ENCODE measurements at regions not wholly inside any gene's neighbourhood (a gene's known extent, or its start where the extent isn't known, plus 50 kb on each side); places are given as distances from the start of the nearest gene placed in this dataset.
"Not testable (repeated sequence)": the region's sequence is repeated elsewhere in the genome, so short reads cannot be mapped to it uniquely, and the experiment has no call there.

- intact Hi-C loops (cut with DNase I; ENCODE audit: low total_unique reads): no loop called here
- TF ChIP-seq, protein P1, sequence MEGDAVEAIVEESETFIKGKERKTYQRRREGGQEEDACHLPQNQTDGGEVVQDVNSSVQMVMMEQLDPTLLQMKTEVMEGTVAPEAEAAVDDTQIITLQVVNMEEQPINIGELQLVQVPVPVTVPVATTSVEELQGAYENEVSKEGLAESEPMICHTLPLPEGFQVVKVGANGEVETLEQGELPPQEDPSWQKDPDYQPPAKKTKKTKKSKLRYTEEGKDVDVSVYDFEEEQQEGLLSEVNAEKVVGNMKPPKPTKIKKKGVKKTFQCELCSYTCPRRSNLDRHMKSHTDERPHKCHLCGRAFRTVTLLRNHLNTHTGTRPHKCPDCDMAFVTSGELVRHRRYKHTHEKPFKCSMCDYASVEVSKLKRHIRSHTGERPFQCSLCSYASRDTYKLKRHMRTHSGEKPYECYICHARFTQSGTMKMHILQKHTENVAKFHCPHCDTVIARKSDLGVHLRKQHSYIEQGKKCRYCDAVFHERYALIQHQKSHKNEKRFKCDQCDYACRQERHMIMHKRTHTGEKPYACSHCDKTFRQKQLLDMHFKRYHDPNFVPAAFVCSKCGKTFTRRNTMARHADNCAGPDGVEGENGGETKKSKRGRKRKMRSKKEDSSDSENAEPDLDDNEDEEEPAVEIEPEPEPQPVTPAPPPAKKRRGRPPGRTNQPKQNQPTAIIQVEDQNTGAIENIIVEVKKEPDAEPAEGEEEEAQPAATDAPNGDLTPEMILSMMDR (IDR thresholded peaks at IDR 0.05): no peak
- TF ChIP-seq EP300 (IDR thresholded peaks at IDR 0.05) (no peak), POLR2A (IDR thresholded peaks at IDR 0.05) (no peak), POLR2AphosphoS5 (IDR thresholded peaks at IDR 0.05) (no peak)
- WGBS, 5 donors: 44 to 55% (median 49%) methylated on average over 1 of the region's 1 CpG
These were observed 983.0 kb upstream of the SLC39A10 start for GRCh38 chr2:194674043-194674442.

GRCh38 chr2:194672994-194673393 is 984.0 kb upstream of the SLC39A10 start:
- no peaks in the 10 kb centered on the region for H3K4me1 ChIP-seq
- no peak overlapping the region for H3K27ac ChIP-seq
- DNase-seq: no peak
- H3K9me3 ChIP-seq: no peaks in the 10 kb centered on the region
- TF ChIP-seq POLR2AphosphoS5 (IDR thresholded peaks at IDR 0.05): no peak
- TF ChIP-seq POLR2A (IDR thresholded peaks at IDR 0.05): no peak
- TF ChIP-seq, protein P1 (IDR thresholded peaks at IDR 0.05): no peak
- no peak for TF ChIP-seq EP300 (IDR thresholded peaks at IDR 0.05)
- no peaks in the 10 kb centered on the region for H3K27me3 ChIP-seq
- intact Hi-C loops (cut with DNase I; ENCODE audit: low total_unique reads): no loop called here
- no peaks in the 10 kb centered on the region for H3K36me3 ChIP-seq
- WGBS, 5 donors: 83 to 88% (median 87%) methylated on average over 3 of the region's 3 CpGs
- no peak overlapping the region for H3K4me3 ChIP-seq

More at GRCh38 chr2:194674043-194674442, 983.0 kb upstream of the SLC39A10 start:
- Histone ChIP-seq H3K27me3 (no peaks in the 10 kb centered on the region), H3K4me3 (no peak overlapping the region), H3K9me3 (no peaks in the 10 kb centered on the region), H3K27ac (no peak overlapping the region), H3K36me3 (no peaks in the 10 kb centered on the region), H3K4me1 (no peaks in the 10 kb centered on the region)
- no peak for DNase-seq

DNA sequence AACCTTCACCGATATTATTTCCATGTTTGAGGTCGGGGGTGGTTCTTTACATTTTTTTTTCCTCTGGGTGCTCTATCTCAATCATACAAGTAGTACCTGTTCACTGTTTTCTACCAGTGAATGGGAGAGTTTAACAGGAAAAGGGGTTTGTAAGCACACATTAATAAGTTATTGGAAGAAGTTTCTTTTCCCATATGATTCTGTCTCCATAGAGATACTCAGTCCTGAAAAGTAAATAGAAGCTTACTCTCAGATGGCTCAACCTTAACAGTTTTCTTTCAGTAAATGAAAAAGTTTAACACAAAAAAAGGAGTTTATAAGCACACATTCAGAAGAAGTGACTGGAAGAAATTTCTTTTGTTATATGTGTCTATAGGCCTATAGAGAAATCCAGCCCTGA is 995.6 kb upstream of the SLC39A10 start:
- Histone ChIP-seq H3K36me3 (no peaks in the 10 kb centered on the region), H3K27ac (no peak overlapping the region), H3K9me3 (no peaks in the 10 kb centered on the region), H3K27me3 (no peaks in the 10 kb centered on the region), H3K4me3 (no peak overlapping the region), H3K4me1 (no peaks in the 10 kb centered on the region)
- DNase-seq: no peak
- 89 to 99% (median 93%) methylated on average over 2 of the region's 2 CpGs for WGBS, 5 donors
- TF ChIP-seq POLR2AphosphoS5 (IDR thresholded peaks at IDR 0.05) (no peak), POLR2A (IDR thresholded peaks at IDR 0.05) (no peak), EP300 (IDR thresholded peaks at IDR 0.05) (no peak)
- TF ChIP-seq, protein P1 (IDR thresholded peaks at IDR 0.05): no peak
- intact Hi-C loops (cut with DNase I; ENCODE audit: low total_unique reads): no loop called here

DNA sequence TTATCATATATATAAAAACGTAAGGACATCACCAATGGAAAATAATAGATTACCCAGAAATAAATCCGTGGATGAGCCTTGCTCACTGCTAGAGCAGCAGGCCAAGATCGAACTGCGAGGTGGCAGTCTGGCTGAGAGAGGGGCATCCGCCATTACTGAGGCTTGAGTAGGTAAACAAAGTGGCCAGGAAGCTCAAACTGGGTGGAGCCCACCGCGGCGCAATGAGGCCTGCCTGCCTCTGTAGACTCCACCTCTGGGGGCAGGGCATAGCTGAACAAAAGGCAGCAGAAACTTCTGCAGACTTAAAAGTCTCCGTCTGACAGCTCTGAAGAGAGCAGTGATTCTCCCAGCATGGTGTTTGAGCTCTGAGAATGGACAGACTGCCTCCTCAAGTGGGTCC is 1018.0 kb upstream of the SLC39A10 start:
- H3K36me3 ChIP-seq; H3K4me3 ChIP-seq; H3K27ac ChIP-seq; H3K9me3 ChIP-seq; H3K4me1 ChIP-seq; intact Hi-C loops (cut with DNase I; ENCODE audit: low total_unique reads); DNase-seq; H3K27me3 ChIP-seq: not testable (repeated sequence)
- WGBS, 5 donors: 83 to 94% (median 90%) methylated on average over 7 to 9 of the region's 9 CpGs

DNA sequence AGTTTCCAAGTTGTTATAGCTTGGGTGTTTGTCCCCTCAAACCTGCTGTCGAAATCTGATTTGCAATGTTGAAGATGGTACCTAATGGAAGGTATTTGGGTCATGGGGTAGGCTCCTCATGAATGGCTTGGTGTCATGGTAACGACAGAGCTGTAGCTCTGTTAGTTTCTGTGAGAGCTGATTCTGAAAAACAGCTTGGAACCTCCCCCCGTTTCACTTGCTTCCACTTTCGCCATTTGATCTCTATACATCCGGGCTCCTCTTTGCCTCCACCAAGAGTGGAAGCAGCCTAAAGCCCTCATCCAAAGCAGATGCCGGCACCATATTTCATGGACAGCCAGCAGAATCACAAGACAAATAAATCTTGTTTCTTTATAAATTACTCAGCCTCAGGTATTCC is 1035.1 kb upstream of the SLC39A10 start:
- no peak overlapping the region for H3K4me3 ChIP-seq
- DNase-seq: no peak
- peaks cover 0 to 8% (median 0%) of the 10 kb centered on the region in 4 donors for H3K9me3 ChIP-seq
- intact Hi-C loops (cut with DNase I; ENCODE audit: low total_unique reads): no loop called here
- TF ChIP-seq, protein P1 (IDR thresholded peaks at IDR 0.05): no peak
- TF ChIP-seq POLR2AphosphoS5 (IDR thresholded peaks at IDR 0.05) (no peak), EP300 (IDR thresholded peaks at IDR 0.05) (no peak), POLR2A (IDR thresholded peaks at IDR 0.05) (no peak)
- 76 to 80% (median 79%) methylated on average over 6 of the region's 6 CpGs for WGBS, 5 donors
- H3K27me3 ChIP-seq: no peaks in the 10 kb centered on the region
- H3K4me1 ChIP-seq: no peaks in the 10 kb centered on the region
- no peaks in the 10 kb centered on the region for H3K36me3 ChIP-seq
- H3K27ac ChIP-seq: no peak overlapping the region

Data from stomach (tissue), 8 donors.